ENCODE measurements at regions not wholly inside any gene's neighbourhood (a gene's known extent, or its start where the extent isn't known, plus 50 kb on each side); places are given as distances from the start of the nearest gene placed in this dataset.
"Not testable (repeated sequence)": the region's sequence is repeated elsewhere in the genome, so short reads cannot be mapped to it uniquely, and the experiment has no call there.

GRCh38 chr9:106486685-106487084, 376.3 kb upstream of the ZNF462 start:
- intact Hi-C loops (cut with DNase I): no loop called here
- H3K9ac ChIP-seq (ENCODE audit: low read length in 3 of 3): no peak overlapping the region
- H3K27ac ChIP-seq (ENCODE audit: low read depth in 2 of 2, low read length in 2 of 2): no peak overlapping the region
- no peak for DNase-seq
- H3K9me3 ChIP-seq (ENCODE audit: control insufficient read depth in 2 of 3, insufficient read depth in 1 of 3, low read length in 3 of 3): no peaks in the 10 kb centered on the region
- H3K27me3 ChIP-seq (ENCODE audit: control insufficient read depth, insufficient read depth, low read length): no peaks in the 10 kb centered on the region
- TF ChIP-seq CTCF (IDR thresholded peaks at IDR 0.05; ENCODE audit: borderline replicate concordance, extremely low read depth, insufficient read depth): no peak
- H3K4me1 ChIP-seq (ENCODE audit: control insufficient read depth in 2 of 3, insufficient read depth in 2 of 3, low read depth in 1 of 3, low read length in 3 of 3): no peaks in the 10 kb centered on the region
- no peaks in the 10 kb centered on the region for H3K36me3 ChIP-seq (ENCODE audit: control insufficient read depth in 2 of 3, insufficient read depth in 3 of 3, low read length in 3 of 3)
- FAIRE-seq: no peak
- no peak overlapping the region for H3K4me3 ChIP-seq (ENCODE audit: low read length in 3 of 3)

GRCh38 chr9:106487266-106487665, 375.7 kb upstream of the ZNF462 start:
- Histone ChIP-seq H3K27me3 (ENCODE audit: control insufficient read depth, insufficient read depth, low read length) (no peaks in the 10 kb centered on the region), H3K4me1 (ENCODE audit: control insufficient read depth in 2 of 3, insufficient read depth in 2 of 3, low read depth in 1 of 3, low read length in 3 of 3) (no peaks in the 10 kb centered on the region), H3K9me3 (ENCODE audit: control insufficient read depth in 2 of 3, insufficient read depth in 1 of 3, low read length in 3 of 3) (no peaks in the 10 kb centered on the region), H3K9ac (ENCODE audit: low read length in 3 of 3) (no peak overlapping the region), H3K36me3 (ENCODE audit: control insufficient read depth in 2 of 3, insufficient read depth in 3 of 3, low read length in 3 of 3) (no peaks in the 10 kb centered on the region), H3K27ac (ENCODE audit: low read depth in 2 of 2, low read length in 2 of 2) (no peak overlapping the region), H3K4me3 (ENCODE audit: low read length in 3 of 3) (no peak overlapping the region)
- DNase-seq: no peak
- intact Hi-C loops (cut with DNase I): no loop called here
- TF ChIP-seq CTCF (IDR thresholded peaks at IDR 0.05; ENCODE audit: borderline replicate concordance, extremely low read depth, insufficient read depth): no peak
- no peak for FAIRE-seq

GRCh38 chr9:106492126-106492525, 370.8 kb upstream of the ZNF462 start:
- FAIRE-seq; DNase-seq; intact Hi-C loops (cut with DNase I): not testable (repeated sequence)

GRCh38 chr9:106500171-106500570, 362.8 kb upstream of the ZNF462 start:
- Histone ChIP-seq H3K9ac (ENCODE audit: low read length in 3 of 3) (no peak overlapping the region), H3K27me3 (ENCODE audit: control insufficient read depth, insufficient read depth, low read length) (no peaks in the 10 kb centered on the region), H3K27ac (ENCODE audit: low read depth in 2 of 2, low read length in 2 of 2) (no peak overlapping the region), H3K9me3 (ENCODE audit: control insufficient read depth in 2 of 3, insufficient read depth in 1 of 3, low read length in 3 of 3) (no peaks in the 10 kb centered on the region), H3K4me3 (ENCODE audit: low read length in 3 of 3) (no peak overlapping the region), H3K4me1 (ENCODE audit: control insufficient read depth in 2 of 3, insufficient read depth in 2 of 3, low read depth in 1 of 3, low read length in 3 of 3) (no peaks in the 10 kb centered on the region), H3K36me3 (ENCODE audit: control insufficient read depth in 2 of 3, insufficient read depth in 3 of 3, low read length in 3 of 3) (no peaks in the 10 kb centered on the region)
- TF ChIP-seq CTCF (IDR thresholded peaks at IDR 0.05; ENCODE audit: borderline replicate concordance, extremely low read depth, insufficient read depth): no peak
- DNase-seq (peak in 3 of 5 donors; percentile 35 to 64 (median 52)), FAIRE-seq (no peak)
- intact Hi-C loops (cut with DNase I): no loop called here

More at GRCh38 chr9:106492126-106492525, 370.8 kb upstream of the ZNF462 start:
- not testable (repeated sequence) for H3K36me3 ChIP-seq (ENCODE audit: control insufficient read depth in 2 of 3, insufficient read depth in 3 of 3, low read length in 3 of 3); H3K4me3 ChIP-seq (ENCODE audit: low read length in 3 of 3); H3K27ac ChIP-seq (ENCODE audit: low read depth in 2 of 2, low read length in 2 of 2); H3K9ac ChIP-seq (ENCODE audit: low read length in 3 of 3); H3K9me3 ChIP-seq (ENCODE audit: control insufficient read depth in 2 of 3, insufficient read depth in 1 of 3, low read length in 3 of 3); H3K27me3 ChIP-seq (ENCODE audit: control insufficient read depth, insufficient read depth, low read length); H3K4me1 ChIP-seq (ENCODE audit: control insufficient read depth in 2 of 3, insufficient read depth in 2 of 3, low read depth in 1 of 3, low read length in 3 of 3)

- FAIRE-seq; H3K9ac ChIP-seq (ENCODE audit: low read length in 3 of 3); H3K27me3 ChIP-seq (ENCODE audit: control insufficient read depth, insufficient read depth, low read length); H3K27ac ChIP-seq (ENCODE audit: low read depth in 2 of 2, low read length in 2 of 2); H3K36me3 ChIP-seq (ENCODE audit: control insufficient read depth in 2 of 3, insufficient read depth in 3 of 3, low read length in 3 of 3); H3K9me3 ChIP-seq (ENCODE audit: control insufficient read depth in 2 of 3, insufficient read depth in 1 of 3, low read length in 3 of 3); H3K4me1 ChIP-seq (ENCODE audit: control insufficient read depth in 2 of 3, insufficient read depth in 2 of 3, low read depth in 1 of 3, low read length in 3 of 3); intact Hi-C loops (cut with DNase I); H3K4me3 ChIP-seq (ENCODE audit: low read length in 3 of 3): not testable (repeated sequence)
- DNase-seq: peak in 1 of 5 donors; percentile 70
These were observed 361.8 kb upstream of the ZNF462 start for GRCh38 chr9:106501210-106501609.

Measured in kidney (tissue), 13 donors.